Spleen (tissue), 11 donors: ENCODE measurements at regions not wholly inside any gene's neighbourhood (a gene's known extent, or its start where the extent isn't known, plus 50 kb on each side); places are given as distances from the start of the nearest gene placed in this dataset.

Experiments used
- DNase-seq: peaks from one replicate; pipeline ENCODE4 v3.0.0-alpha.2; 2020
- H3K27ac ChIP-seq, 8 donors: fragments of 200-600 bp; sonication (generic) in 7 of 8; 1 replicate in 4 of 8; 2 replicates in 4 of 8; pipeline versions ENCODE4 v1.5.0 to v1.8.0; 2016 to 2021; ENCODE audit warnings: inconsistent platforms in 4 of 8, mild to moderate bottlenecking in 4 of 8, moderate library complexity in 1 of 8
- H3K27me3 ChIP-seq, 7 donors: fragments of 200-600 bp; sonication (generic) in 6 of 7; replicated peaks in 1 of 7; 1 replicate in 4 of 7; 2 replicates in 3 of 7; pipeline versions ENCODE4 v1.5.0 to v1.8.0; 2016 to 2021; ENCODE audit warnings: inconsistent platforms in 3 of 7, mild to moderate bottlenecking in 1 of 7
- H3K36me3 ChIP-seq, 6 donors: fragments of 200-600 bp; sonication (generic) in 5 of 6; 1 replicate in 4 of 6; 2 replicates in 2 of 6; pipeline versions ENCODE4 v1.5.0 to v1.8.0; 2016 to 2021; ENCODE audit warnings: inconsistent platforms in 2 of 6
- H3K4me1 ChIP-seq, 6 donors: fragments of 200-600 bp; sonication (generic) in 5 of 6; 1 replicate in 3 of 6; 2 replicates in 3 of 6; pipeline versions ENCODE4 v1.5.0 to v1.8.0; 2016 to 2021; ENCODE audit warnings: inconsistent platforms in 3 of 6
- H3K4me3 ChIP-seq, 8 donors: fragments of 200-600 bp; sonication (generic) in 7 of 8; 1 replicate in 4 of 8; 2 replicates in 4 of 8; pipeline versions ENCODE4 v1.5.0 to v1.8.0; 2016 to 2021; ENCODE audit warnings: inconsistent platforms in 4 of 8, mild to moderate bottlenecking in 4 of 8, moderate library complexity in 2 of 8
- H3K9me3 ChIP-seq, 8 donors: fragments of 200-600 bp; sonication (generic) in 7 of 8; 1 replicate in 4 of 8; 2 replicates in 4 of 8; pipeline versions ENCODE4 v1.5.0 to v1.8.0; 2016 to 2021; ENCODE audit warnings: inconsistent platforms in 4 of 8
- CTCF ChIP-seq, 11 experiments: fragments of 200-600 bp in 7 of 11; fragments of 450-650 bp in 4 of 11; sonication (generic) in 4 of 11; IDR thresholded peaks in 8 of 11; conservative IDR thresholded peaks in 3 of 11; 1 replicate in 7 of 11; 2 replicates in 4 of 11; pipeline versions ENCODE4 v1.4.0 to v1.8.0; 2016 to 2021; ENCODE audit warnings: antibody characterized with exemption in 11 of 11, inconsistent platforms in 4 of 11, mild to moderate bottlenecking in 1 of 11
- POLR2A ChIP-seq, 3 donors: fragments of 450-650 bp; IDR thresholded peaks; one replicate each; pipeline ENCODE4 v1.5.1; 2017; ENCODE audit warnings: antibody characterized with exemption in 3 of 3, mild to moderate bottlenecking in 1 of 3
- POLR2AphosphoS5 ChIP-seq, 3 donors: sonication (generic); formaldehyde crosslinking; IDR thresholded peaks; one replicate each; pipeline ENCODE4 v1.5.1; 2017; ENCODE audit warnings: antibody characterized with exemption in 3 of 3
- WGBS, 5 donors: extraction: QIAGEN DNeasy Blood & Tissue Kit in 3 of 5; methylation state at CpG; one replicate each; pipeline versions ENCODE4 v1.1.5 to v1.1.7; 2013 to 2018; 5-methylcytosine and 5-hydroxymethylcytosine counted together
- intact Hi-C: fragments of 100-400 bp; cut with DNase I; formaldehyde crosslinking; loops from one replicate; pipeline ENCODE4 v1.15.0; 2023; ENCODE audit warnings: low total_unique reads
- donor health status: healthy with polysubstance abuse.
- donor health status: DM: no; HTN: no; CAD: no; lungs with moderate emphysema.
- donor health status: DM: no; HTN: no; CAD: no.
- donor health status: Bipolar disorder and iron deficiency.
- donor health status: healthy.
- donor health status: DM: no; HTN: no; CAD: no.
- donor health status: DM: yes; HTN: yes; CAD: no.

GRCh38 chr7:84605301-84605700 is 410.7 kb upstream of the SEMA3A start:
- Histone ChIP-seq H3K4me1 (no peaks in the 10 kb centered on the region), H3K27ac (no peak overlapping the region), H3K4me3 (no peak overlapping the region), H3K9me3 (peaks cover 0 to 24% (median 16%) of the 10 kb centered on the region in 8 donors), H3K36me3 (no peaks in the 10 kb centered on the region), H3K27me3 (no peaks in the 10 kb centered on the region)
- no peak for TF ChIP-seq POLR2A (IDR thresholded peaks at IDR 0.05)
- TF ChIP-seq POLR2AphosphoS5 (IDR thresholded peaks at IDR 0.05) = no peak
- TF ChIP-seq CTCF (IDR thresholded peaks at IDR 0.05 in 8 of 11, conservative IDR thresholded peaks at IDR 0.05 in 3 of 11) = no peak
- 86 to 96% (median 92%) methylated on average over 2 of the region's 2 CpGs for WGBS, 5 donors
- intact Hi-C loops = no loop called here
- DNase-seq = no peak

- WGBS, 5 donors = 68 to 98% (median 89%) methylated on average over 5 of the region's 5 CpGs
- Histone ChIP-seq H3K4me1 (no peaks in the 10 kb centered on the region), H3K36me3 (no peaks in the 10 kb centered on the region), H3K27me3 (no peaks in the 10 kb centered on the region), H3K9me3 (peaks cover 0 to 24% (median 16%) of the 10 kb centered on the region in 8 donors), H3K27ac (no peak overlapping the region), H3K4me3 (no peak overlapping the region)
- no peak for DNase-seq
- intact Hi-C loops = no loop called here
- TF ChIP-seq CTCF (IDR thresholded peaks at IDR 0.05 in 8 of 11, conservative IDR thresholded peaks at IDR 0.05 in 3 of 11) (no peak), POLR2A (IDR thresholded peaks at IDR 0.05) (no peak)
These were observed 409.0 kb upstream of the SEMA3A start for GRCh38 chr7:84603545-84603944.

- WGBS, 5 donors = 63 to 86% (median 80%) methylated on average over 4 of the region's 4 CpGs
- DNase-seq = no peak
- Histone ChIP-seq H3K4me3 (no peak overlapping the region), H3K4me1 (no peaks in the 10 kb centered on the region), H3K36me3 (no peaks in the 10 kb centered on the region), H3K9me3 (peaks cover 0 to 26% (median 0%) of the 10 kb centered on the region in 8 donors), H3K27me3 (no peaks in the 10 kb centered on the region), H3K27ac (no peak overlapping the region)
- no peak for TF ChIP-seq POLR2A (IDR thresholded peaks at IDR 0.05)
- TF ChIP-seq POLR2AphosphoS5 (IDR thresholded peaks at IDR 0.05) = no peak
- TF ChIP-seq CTCF (IDR thresholded peaks at IDR 0.05 in 8 of 11, conservative IDR thresholded peaks at IDR 0.05 in 3 of 11) = no peak
- intact Hi-C loops = no loop called here
These were observed 400.4 kb upstream of the SEMA3A start for GRCh38 chr7:84595026-84595425.

GRCh38 chr7:84591897-84592296 is 397.3 kb upstream of the SEMA3A start:
- Histone ChIP-seq H3K9me3 (peaks cover 0 to 39% (median 2%) of the 10 kb centered on the region in 8 donors), H3K36me3 (no peaks in the 10 kb centered on the region), H3K27me3 (no peaks in the 10 kb centered on the region), H3K4me3 (no peak overlapping the region), H3K4me1 (no peaks in the 10 kb centered on the region), H3K27ac (no peak overlapping the region)
- 82 to 96% (median 93%) methylated on average over 2 of the region's 2 CpGs for WGBS, 5 donors
- DNase-seq = no peak
- TF ChIP-seq POLR2AphosphoS5 (IDR thresholded peaks at IDR 0.05) = no peak
- no peak for TF ChIP-seq POLR2A (IDR thresholded peaks at IDR 0.05)
- TF ChIP-seq CTCF (IDR thresholded peaks at IDR 0.05 in 8 of 11, conservative IDR thresholded peaks at IDR 0.05 in 3 of 11) = no peak
- intact Hi-C loops = no loop called here
